ENCODE measurements at regions not wholly inside any gene's neighbourhood (a gene's known extent, or its start where the extent isn't known, plus 50 kb on each side); places are given as distances from the start of the nearest gene placed in this dataset.

DNA sequence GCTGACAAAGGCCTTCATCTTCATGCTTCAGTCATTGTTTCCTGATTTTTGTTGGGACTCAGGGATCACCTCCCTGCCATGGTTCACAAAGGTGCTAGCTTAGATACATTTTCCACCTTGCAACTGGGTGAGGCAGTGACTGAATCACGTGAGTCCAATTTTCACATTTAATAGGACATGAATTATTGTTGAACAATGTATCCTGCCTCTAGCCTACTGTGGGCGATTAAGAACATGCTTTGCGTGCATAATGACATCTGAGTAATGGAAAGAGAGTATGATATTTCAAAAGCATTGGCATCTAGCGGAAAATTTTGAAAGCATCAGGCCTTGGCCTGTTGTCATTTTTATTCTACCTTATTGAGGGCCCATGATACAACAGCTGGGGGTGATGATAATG is 199.2 kb upstream of the JAG1 start:
- FAIRE-seq (no peak), DNase-seq (ENCODE audit: low spot score) (no peak), ATAC-seq (no peak)
- Histone ChIP-seq H3K9ac (ENCODE audit: insufficient read depth, low read depth, low read length) (no peak overlapping the region), H3K4me1 (ENCODE audit: insufficient read depth, low read length) (no peaks in the 10 kb centered on the region), H3K4me3 (replicated peaks in 1 of 3; ENCODE audit: insufficient read depth in 1 of 3, low read depth in 2 of 3, low read length in 3 of 3) (no peak overlapping the region), H3K9me3 (ENCODE audit: low read length) (peaks cover 6% of the 10 kb centered on the region; the same call in 1 of the 2 replicates), H3K27me3 (ENCODE audit: control insufficient read depth in 1 of 2, insufficient read depth in 2 of 2, low read length in 2 of 2) (no peaks in the 10 kb centered on the region; a peak in 1 of 5 replicates), H3K4me2 (ENCODE audit: low read depth, low read length) (no peak overlapping the region), H3K27ac (ENCODE audit: extremely low read length, insufficient read depth, low read length) (no peak overlapping the region), H4K20me1 (ENCODE audit: insufficient read depth, low read length) (no peaks in the 10 kb centered on the region), H3K79me2 (ENCODE audit: insufficient read depth, low read length) (no peaks in the 10 kb centered on the region), H2AFZ (ENCODE audit: low read length) (no peak overlapping the region), H3K36me3 (replicated peaks in 1 of 2; ENCODE audit: control insufficient read depth in 1 of 2, insufficient read depth in 2 of 2, low read length in 2 of 2) (no peaks in the 10 kb centered on the region)
- ChIA-PET POLR2A (no interaction called here), CTCF (ENCODE audit: low intra/inter-chr PET ratio, low total read pairs) (no interaction called here)
- no peak for TF ChIP-seq FOSL1 (CRISPR knock-in tag; IDR thresholded peaks at IDR 0.05; ENCODE audit: borderline replicate concordance)
- TF ChIP-seq, protein P1, sequence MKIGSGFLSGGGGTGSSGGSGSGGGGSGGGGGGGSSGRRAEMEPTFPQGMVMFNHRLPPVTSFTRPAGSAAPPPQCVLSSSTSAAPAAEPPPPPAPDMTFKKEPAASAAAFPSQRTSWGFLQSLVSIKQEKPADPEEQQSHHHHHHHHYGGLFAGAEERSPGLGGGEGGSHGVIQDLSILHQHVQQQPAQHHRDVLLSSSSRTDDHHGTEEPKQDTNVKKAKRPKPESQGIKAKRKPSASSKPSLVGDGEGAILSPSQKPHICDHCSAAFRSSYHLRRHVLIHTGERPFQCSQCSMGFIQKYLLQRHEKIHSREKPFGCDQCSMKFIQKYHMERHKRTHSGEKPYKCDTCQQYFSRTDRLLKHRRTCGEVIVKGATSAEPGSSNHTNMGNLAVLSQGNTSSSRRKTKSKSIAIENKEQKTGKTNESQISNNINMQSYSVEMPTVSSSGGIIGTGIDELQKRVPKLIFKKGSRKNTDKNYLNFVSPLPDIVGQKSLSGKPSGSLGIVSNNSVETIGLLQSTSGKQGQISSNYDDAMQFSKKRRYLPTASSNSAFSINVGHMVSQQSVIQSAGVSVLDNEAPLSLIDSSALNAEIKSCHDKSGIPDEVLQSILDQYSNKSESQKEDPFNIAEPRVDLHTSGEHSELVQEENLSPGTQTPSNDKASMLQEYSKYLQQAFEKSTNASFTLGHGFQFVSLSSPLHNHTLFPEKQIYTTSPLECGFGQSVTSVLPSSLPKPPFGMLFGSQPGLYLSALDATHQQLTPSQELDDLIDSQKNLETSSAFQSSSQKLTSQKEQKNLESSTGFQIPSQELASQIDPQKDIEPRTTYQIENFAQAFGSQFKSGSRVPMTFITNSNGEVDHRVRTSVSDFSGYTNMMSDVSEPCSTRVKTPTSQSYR (CRISPR knock-in tag; IDR thresholded peaks at IDR 0.05; ENCODE audit: borderline replicate concordance), result no peak
- TF ChIP-seq, protein P2, sequence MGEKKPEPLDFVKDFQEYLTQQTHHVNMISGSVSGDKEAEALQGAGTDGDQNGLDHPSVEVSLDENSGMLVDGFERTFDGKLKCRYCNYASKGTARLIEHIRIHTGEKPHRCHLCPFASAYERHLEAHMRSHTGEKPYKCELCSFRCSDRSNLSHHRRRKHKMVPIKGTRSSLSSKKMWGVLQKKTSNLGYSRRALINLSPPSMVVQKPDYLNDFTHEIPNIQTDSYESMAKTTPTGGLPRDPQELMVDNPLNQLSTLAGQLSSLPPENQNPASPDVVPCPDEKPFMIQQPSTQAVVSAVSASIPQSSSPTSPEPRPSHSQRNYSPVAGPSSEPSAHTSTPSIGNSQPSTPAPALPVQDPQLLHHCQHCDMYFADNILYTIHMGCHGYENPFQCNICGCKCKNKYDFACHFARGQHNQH (CRISPR knock-in tag; IDR thresholded peaks at IDR 0.05), result no peak
- TF ChIP-seq, protein P3, sequence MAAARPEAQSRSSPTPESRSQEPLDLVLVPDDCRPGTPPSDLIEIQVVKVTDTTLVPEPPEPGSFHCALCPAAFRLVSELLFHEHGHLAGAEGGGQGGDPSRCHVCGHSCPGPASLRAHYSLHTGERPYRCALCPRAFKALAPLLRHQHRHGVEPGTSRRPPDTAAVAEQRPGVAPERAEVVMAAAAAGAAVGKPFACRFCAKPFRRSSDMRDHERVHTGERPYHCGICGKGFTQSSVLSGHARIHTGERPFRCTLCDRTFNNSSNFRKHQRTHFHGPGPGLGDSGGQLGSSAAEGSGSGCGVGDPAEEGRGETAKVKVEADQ (CRISPR knock-in tag; IDR thresholded peaks at IDR 0.05; ENCODE audit: borderline replicate concordance), result no peak
- no peak for TF ChIP-seq FIP1L1 (IDR thresholded peaks at IDR 0.05; ENCODE audit: borderline replicate concordance, insufficient read depth, low read depth, low read length)
- TF ChIP-seq ZNF225 (CRISPR knock-in tag; IDR thresholded peaks at IDR 0.05), result no peak
- no peak for TF ChIP-seq KDM6A (CRISPR knock-in tag; IDR thresholded peaks at IDR 0.05; ENCODE audit: low read depth)
- TF ChIP-seq, protein P4, sequence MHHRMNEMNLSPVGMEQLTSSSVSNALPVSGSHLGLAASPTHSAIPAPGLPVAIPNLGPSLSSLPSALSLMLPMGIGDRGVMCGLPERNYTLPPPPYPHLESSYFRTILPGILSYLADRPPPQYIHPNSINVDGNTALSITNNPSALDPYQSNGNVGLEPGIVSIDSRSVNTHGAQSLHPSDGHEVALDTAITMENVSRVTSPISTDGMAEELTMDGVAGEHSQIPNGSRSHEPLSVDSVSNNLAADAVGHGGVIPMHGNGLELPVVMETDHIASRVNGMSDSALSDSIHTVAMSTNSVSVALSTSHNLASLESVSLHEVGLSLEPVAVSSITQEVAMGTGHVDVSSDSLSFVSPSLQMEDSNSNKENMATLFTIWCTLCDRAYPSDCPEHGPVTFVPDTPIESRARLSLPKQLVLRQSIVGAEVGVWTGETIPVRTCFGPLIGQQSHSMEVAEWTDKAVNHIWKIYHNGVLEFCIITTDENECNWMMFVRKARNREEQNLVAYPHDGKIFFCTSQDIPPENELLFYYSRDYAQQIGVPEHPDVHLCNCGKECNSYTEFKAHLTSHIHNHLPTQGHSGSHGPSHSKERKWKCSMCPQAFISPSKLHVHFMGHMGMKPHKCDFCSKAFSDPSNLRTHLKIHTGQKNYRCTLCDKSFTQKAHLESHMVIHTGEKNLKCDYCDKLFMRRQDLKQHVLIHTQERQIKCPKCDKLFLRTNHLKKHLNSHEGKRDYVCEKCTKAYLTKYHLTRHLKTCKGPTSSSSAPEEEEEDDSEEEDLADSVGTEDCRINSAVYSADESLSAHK (CRISPR knock-in tag; IDR thresholded peaks at IDR 0.05; ENCODE audit: borderline replicate concordance), result no peak
- no peak for TF ChIP-seq NFE2 (CRISPR knock-in tag; IDR thresholded peaks at IDR 0.05)
- TF ChIP-seq MZF1 (CRISPR knock-in tag; IDR thresholded peaks at IDR 0.05; ENCODE audit: borderline replicate concordance), result no peak
- no peak for TF ChIP-seq NFKB2 (CRISPR knock-in tag; IDR thresholded peaks at IDR 0.05; ENCODE audit: borderline replicate concordance)
- TF ChIP-seq, protein P5, sequence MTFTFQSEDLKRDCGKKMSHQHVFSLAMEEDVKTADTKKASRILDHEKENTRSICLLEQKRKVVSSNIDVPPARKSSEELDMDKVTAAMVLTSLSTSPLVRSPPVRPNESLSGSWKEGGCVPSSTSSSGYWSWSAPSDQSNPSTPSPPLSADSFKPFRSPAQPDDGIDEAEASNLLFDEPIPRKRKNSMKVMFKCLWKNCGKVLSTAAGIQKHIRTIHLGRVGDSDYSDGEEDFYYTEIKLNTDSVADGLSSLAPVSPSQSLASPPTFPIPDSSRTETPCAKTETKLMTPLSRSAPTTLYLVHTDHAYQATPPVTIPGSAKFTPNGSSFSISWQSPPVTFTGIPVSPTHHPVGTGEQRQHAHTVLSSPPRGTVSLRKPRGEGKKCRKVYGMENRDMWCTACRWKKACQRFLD (CRISPR knock-in tag; IDR thresholded peaks at IDR 0.05; ENCODE audit: borderline replicate concordance), result no peak
- 45% methylated on average over 4 of the region's 4 CpGs for WGBS (ENCODE audit: low lambda C conversion rate)
- intact Hi-C loops (cut with micrococcal nuclease; ENCODE audit: unreplicated experiment), result no loop called here
- in situ Hi-C loops (cut with HindIII; ENCODE audit: extremely low pct_ligation_motif_present, low pct_unique_long_range_greater_than_20kb), result no loop called here
- no TSS peak for BruUV-seq (replicated peaks)
